ENCODE measurements at regions not wholly inside any gene's neighbourhood (a gene's known extent, or its start where the extent isn't known, plus 50 kb on each side); places are given as distances from the start of the nearest gene placed in this dataset.
"Not testable (repeated sequence)": the region's sequence is repeated elsewhere in the genome, so short reads cannot be mapped to it uniquely, and the experiment has no call there.

DNA sequence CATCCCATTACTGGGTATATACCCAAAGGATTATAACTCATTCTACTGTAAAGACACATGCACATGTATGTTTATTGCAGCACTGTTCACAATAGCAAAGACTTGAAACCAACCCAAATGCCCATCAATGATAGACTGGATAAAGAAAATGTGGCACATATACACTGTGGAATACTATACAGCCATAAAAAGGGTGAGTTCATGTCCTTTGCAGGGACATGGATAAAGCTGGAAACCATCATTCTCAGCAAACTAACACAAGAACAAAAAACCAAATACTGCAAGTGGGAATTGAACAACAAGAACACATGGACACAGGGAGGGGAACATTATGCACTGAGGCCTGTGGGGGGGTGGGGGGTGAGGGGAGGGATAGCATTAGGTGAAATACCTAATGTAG is 1155.9 kb downstream of the UQCRFS1 start:
- not testable (repeated sequence) for H3K9me3 ChIP-seq (ENCODE audit: control insufficient read depth, insufficient read depth, low read length)

DNA sequence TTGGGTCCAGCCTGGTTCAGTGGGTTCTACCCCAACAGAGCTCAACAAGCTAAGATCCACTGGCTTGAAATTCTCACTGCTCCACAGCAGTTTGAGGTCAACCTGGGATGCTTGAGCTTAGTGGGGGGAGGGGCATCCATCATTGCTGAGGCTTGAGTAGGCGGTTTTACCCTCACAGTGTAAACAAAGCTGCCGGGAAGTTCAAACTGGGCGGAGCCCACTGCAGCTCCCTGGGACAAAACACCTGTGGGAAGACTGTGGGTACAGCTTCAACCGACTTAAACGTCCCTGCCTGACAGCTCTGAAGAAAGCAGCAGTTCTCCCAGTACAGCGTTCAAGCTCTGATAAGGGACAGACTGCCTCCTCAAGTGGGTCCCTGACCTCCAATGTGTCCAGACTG is 1161.9 kb downstream of the UQCRFS1 start:
- Histone ChIP-seq H3K36me3 (ENCODE audit: control insufficient read depth, insufficient read depth, low read length) (no peaks in the 10 kb centered on the region), H3K27me3 (ENCODE audit: control insufficient read depth, insufficient read depth, low read length) (no peaks in the 10 kb centered on the region), H3K4me1 (ENCODE audit: control insufficient read depth, insufficient read depth, low read length) (no peaks in the 10 kb centered on the region), H3K9me3 (ENCODE audit: control insufficient read depth, insufficient read depth, low read length) (no peaks in the 10 kb centered on the region), H3K4me3 (ENCODE audit: low read length) (no peak overlapping the region), H3K27ac (ENCODE audit: low read length) (no peak overlapping the region)
- no peak for DNase-seq (ENCODE audit: low read depth, low spot score)
- no CpG with 5 or more reads among the region's 6 CpGs for WGBS (ENCODE audit: insufficient coverage, insufficient read length)

More for the DNA sequence above, 1155.9 kb downstream of the UQCRFS1 start:
- H3K36me3 ChIP-seq (ENCODE audit: control insufficient read depth, insufficient read depth, low read length); H3K27me3 ChIP-seq (ENCODE audit: control insufficient read depth, insufficient read depth, low read length); H3K4me3 ChIP-seq (ENCODE audit: low read length); H3K27ac ChIP-seq (ENCODE audit: low read length); H3K4me1 ChIP-seq (ENCODE audit: control insufficient read depth, insufficient read depth, low read length); DNase-seq (ENCODE audit: low read depth, low spot score): not testable (repeated sequence)

DNA sequence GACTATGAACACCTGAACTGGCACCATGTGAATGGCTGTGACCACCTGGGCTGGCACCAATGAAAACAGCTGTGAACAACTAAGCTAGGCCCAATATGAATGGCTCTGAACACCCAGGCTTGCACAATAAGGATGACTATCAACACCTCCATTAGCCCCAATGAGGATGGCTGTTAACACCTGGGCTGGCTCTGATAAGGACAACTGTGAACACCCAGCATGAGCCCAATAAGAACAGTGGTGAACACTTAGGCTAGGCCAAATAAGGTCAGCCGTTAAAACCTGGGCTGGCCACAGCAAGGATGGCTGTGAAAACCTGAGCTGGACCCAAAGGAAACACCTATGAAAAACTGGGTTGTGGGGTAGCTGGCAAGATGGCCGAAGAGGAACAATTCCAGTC is 1163.1 kb downstream of the UQCRFS1 start:
- no CpG with 5 or more reads among the region's 2 CpGs for WGBS (ENCODE audit: insufficient coverage, insufficient read length)
- H3K27ac ChIP-seq (ENCODE audit: low read length): no peak overlapping the region

DNA sequence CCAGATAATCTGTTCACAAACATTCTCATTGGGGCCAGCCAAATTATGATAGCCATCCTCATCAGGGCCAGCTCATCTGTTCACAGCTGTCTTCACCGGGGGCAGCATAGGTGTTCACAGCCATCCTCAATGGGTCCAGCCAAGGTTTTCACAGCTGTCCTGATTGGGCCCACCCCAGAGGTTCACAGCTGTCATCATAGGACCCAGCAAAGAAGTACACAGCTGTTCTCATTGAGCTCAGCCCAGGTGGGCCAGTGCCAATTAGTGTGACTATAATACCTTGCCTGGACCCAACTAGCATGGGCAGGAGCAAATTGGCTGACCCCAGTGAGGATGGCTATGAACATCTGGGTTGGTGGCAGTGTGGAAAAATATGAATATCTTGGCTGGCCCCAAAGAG is 1166.0 kb downstream of the UQCRFS1 start:
- H3K4me1 ChIP-seq (ENCODE audit: control insufficient read depth, insufficient read depth, low read length): no peaks in the 10 kb centered on the region
- no peak overlapping the region for H3K4me3 ChIP-seq (ENCODE audit: low read length)
- WGBS (ENCODE audit: insufficient coverage, insufficient read length): no CpG with 5 or more reads among the region's 1 CpG
- H3K27me3 ChIP-seq (ENCODE audit: control insufficient read depth, insufficient read depth, low read length): no peaks in the 10 kb centered on the region
- no peaks in the 10 kb centered on the region for H3K9me3 ChIP-seq (ENCODE audit: control insufficient read depth, insufficient read depth, low read length)
- H3K27ac ChIP-seq (ENCODE audit: low read length): no peak overlapping the region
- no peaks in the 10 kb centered on the region for H3K36me3 ChIP-seq (ENCODE audit: control insufficient read depth, insufficient read depth, low read length)
- no peak for DNase-seq (ENCODE audit: low read depth, low spot score)

More for the DNA sequence above, 1163.1 kb downstream of the UQCRFS1 start:
- DNase-seq (ENCODE audit: low read depth, low spot score): no peak
- no peaks in the 10 kb centered on the region for H3K36me3 ChIP-seq (ENCODE audit: control insufficient read depth, insufficient read depth, low read length)
- no peaks in the 10 kb centered on the region for H3K9me3 ChIP-seq (ENCODE audit: control insufficient read depth, insufficient read depth, low read length)
- no peak overlapping the region for H3K4me3 ChIP-seq (ENCODE audit: low read length)
- H3K4me1 ChIP-seq (ENCODE audit: control insufficient read depth, insufficient read depth, low read length): no peaks in the 10 kb centered on the region
- no peaks in the 10 kb centered on the region for H3K27me3 ChIP-seq (ENCODE audit: control insufficient read depth, insufficient read depth, low read length)

DNA sequence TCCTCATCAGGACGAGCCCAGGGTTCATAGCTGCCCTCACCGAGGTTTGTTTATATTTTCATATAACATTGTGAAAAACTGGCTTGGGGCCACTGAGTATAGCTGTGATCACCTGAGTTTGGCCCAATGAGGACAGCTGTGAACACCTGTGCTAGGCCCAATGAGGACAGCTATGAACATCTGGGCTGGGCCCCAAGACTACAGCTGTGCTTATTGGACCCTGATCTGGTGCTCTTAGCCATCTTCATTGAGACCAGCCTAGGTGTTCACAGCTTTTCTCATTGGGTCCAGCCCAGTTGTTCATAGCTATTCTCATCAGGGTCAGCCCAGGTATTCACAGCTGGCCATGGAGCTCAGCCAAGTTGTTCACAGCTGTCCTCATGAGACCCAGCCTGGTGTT is 1167.3 kb downstream of the UQCRFS1 start:
- Histone ChIP-seq H3K36me3 (ENCODE audit: control insufficient read depth, insufficient read depth, low read length) (no peaks in the 10 kb centered on the region), H3K27me3 (ENCODE audit: control insufficient read depth, insufficient read depth, low read length) (no peaks in the 10 kb centered on the region), H3K4me1 (ENCODE audit: control insufficient read depth, insufficient read depth, low read length) (no peaks in the 10 kb centered on the region), H3K4me3 (ENCODE audit: low read length) (no peak overlapping the region), H3K27ac (ENCODE audit: low read length) (no peak overlapping the region), H3K9me3 (ENCODE audit: control insufficient read depth, insufficient read depth, low read length) (no peaks in the 10 kb centered on the region)
- DNase-seq (ENCODE audit: low read depth, low spot score): no peak
- no CpG with 5 or more reads among the region's 2 CpGs for WGBS (ENCODE audit: insufficient coverage, insufficient read length)

DNA sequence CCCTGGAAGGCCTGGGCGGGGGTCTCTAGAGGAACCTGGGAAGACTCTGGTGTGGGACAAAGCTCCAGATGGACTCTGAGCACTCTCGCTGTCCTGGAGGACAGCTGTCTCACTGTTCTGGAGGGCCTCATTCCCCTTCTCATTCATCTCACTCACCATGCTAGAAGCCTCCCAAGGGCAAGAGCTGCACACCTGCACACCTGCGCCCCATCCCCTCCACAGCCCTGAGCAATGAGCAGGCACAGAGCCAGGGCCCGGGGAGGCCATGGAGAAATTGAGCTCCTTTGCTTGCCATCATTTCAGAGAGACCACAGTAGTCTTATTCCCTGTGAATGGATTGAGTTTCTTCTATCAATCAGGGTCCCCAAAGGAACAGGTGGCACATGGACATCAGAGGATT is 1168.5 kb downstream of the UQCRFS1 start:
- H3K36me3 ChIP-seq (ENCODE audit: control insufficient read depth, insufficient read depth, low read length): no peaks in the 10 kb centered on the region
- H3K27me3 ChIP-seq (ENCODE audit: control insufficient read depth, insufficient read depth, low read length): no peaks in the 10 kb centered on the region
- no peak overlapping the region for H3K27ac ChIP-seq (ENCODE audit: low read length)
- H3K4me1 ChIP-seq (ENCODE audit: control insufficient read depth, insufficient read depth, low read length): no peaks in the 10 kb centered on the region
- no peak overlapping the region for H3K4me3 ChIP-seq (ENCODE audit: low read length)
- no peak for DNase-seq (ENCODE audit: low read depth, low spot score)
- no CpG with 5 or more reads among the region's 4 CpGs for WGBS (ENCODE audit: insufficient coverage, insufficient read length)
- no peaks in the 10 kb centered on the region for H3K9me3 ChIP-seq (ENCODE audit: control insufficient read depth, insufficient read depth, low read length)

DNA sequence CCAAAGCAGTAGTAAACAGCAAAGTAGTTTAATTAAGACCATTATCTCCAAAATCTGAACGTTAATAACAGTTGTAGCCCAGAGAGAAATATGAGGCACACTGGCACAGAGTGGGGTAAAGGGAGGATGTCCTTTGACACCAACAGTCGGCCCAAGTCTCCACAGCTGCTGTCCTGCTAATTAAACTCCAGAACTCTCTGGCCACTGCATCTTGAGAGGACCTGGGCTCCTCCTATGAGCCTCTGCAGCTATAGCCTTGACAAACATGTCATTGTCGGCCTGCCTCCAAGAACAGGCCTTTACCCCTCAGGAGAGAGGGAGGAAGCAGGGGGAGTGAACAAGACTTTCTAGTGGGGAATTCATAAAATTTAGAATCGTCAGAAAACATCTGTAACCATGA is 1170.4 kb downstream of the UQCRFS1 start:
- Histone ChIP-seq H3K4me3 (ENCODE audit: low read length) (no peak overlapping the region), H3K4me1 (ENCODE audit: control insufficient read depth, insufficient read depth, low read length) (no peaks in the 10 kb centered on the region), H3K27me3 (ENCODE audit: control insufficient read depth, insufficient read depth, low read length) (no peaks in the 10 kb centered on the region), H3K9me3 (ENCODE audit: control insufficient read depth, insufficient read depth, low read length) (no peaks in the 10 kb centered on the region), H3K36me3 (ENCODE audit: control insufficient read depth, insufficient read depth, low read length) (no peaks in the 10 kb centered on the region), H3K27ac (ENCODE audit: low read length) (no peak overlapping the region)
- no CpG with 5 or more reads among the region's 4 CpGs for WGBS (ENCODE audit: insufficient coverage, insufficient read length)
- no peak for DNase-seq (ENCODE audit: low read depth, low spot score)

DNA sequence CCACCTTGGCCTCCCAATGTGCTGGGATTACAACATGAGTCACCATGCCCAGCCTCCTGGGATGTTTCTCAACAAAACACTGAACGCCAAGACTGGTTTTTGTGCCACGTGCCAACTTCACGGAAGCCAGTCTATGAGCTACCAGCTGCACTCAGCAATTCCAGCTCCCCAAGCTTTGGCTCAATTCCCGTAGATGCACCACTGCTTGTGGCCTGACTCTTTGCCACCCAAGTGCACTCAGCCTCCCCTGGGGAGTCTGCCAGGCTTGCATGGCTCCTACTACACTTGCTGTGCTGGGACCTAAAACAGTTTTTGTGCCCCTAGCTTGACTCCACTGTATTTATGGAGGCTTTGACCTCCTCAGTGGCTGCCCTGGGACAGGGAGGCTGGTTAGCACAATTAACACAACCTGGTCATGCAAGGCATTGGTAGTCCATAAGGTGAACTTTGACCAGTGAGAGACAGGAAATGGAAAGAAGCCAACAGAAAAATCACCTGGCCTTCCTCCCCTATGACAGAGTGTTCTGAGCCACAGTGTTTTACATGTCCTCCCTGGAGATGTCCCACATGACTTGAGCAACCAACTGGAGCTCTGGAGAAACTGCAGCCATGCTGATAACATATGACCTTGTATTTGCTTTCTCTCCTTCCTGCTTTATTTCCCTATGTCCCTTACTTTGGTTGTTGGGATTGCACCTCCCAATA is 1173.1 kb downstream of the UQCRFS1 start:
- Histone ChIP-seq H3K27ac (ENCODE audit: low read length) (no peak overlapping the region), H3K9me3 (ENCODE audit: control insufficient read depth, insufficient read depth, low read length) (no peaks in the 10 kb centered on the region), H3K4me3 (ENCODE audit: low read length) (no peak overlapping the region), H3K27me3 (ENCODE audit: control insufficient read depth, insufficient read depth, low read length) (no peaks in the 10 kb centered on the region), H3K36me3 (ENCODE audit: control insufficient read depth, insufficient read depth, low read length) (no peaks in the 10 kb centered on the region), H3K4me1 (ENCODE audit: control insufficient read depth, insufficient read depth, low read length) (no peaks in the 10 kb centered on the region)
- no CpG with 5 or more reads among the region's 4 CpGs for WGBS (ENCODE audit: insufficient coverage, insufficient read length)
- no peak for DNase-seq (ENCODE audit: low read depth, low spot score)

DNA sequence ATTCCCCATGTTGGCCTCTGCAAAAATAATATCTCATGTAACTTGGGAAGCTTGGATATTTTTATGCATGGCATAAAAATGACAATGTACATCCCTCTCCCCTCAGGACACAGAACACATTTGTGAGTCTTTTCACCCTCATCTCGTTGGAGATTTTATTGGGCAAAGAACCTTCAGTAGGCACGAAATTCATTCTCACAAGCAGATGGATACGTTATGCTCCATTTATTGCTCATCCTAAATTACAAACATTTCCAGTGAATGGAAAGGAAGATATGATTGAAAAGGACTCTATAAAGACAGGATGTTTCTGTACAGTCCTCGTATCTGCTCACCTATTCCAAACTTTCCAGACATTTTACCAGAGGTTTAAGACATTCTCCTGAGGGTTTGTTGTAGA is 1175.8 kb downstream of the UQCRFS1 start:
- no peak for DNase-seq (ENCODE audit: low read depth, low spot score)
- H3K27me3 ChIP-seq (ENCODE audit: control insufficient read depth, insufficient read depth, low read length): no peaks in the 10 kb centered on the region
- no peaks in the 10 kb centered on the region for H3K36me3 ChIP-seq (ENCODE audit: control insufficient read depth, insufficient read depth, low read length)
- H3K4me1 ChIP-seq (ENCODE audit: control insufficient read depth, insufficient read depth, low read length): no peaks in the 10 kb centered on the region
- no peak overlapping the region for H3K27ac ChIP-seq (ENCODE audit: low read length)
- H3K9me3 ChIP-seq (ENCODE audit: control insufficient read depth, insufficient read depth, low read length): no peaks in the 10 kb centered on the region
- no peak overlapping the region for H3K4me3 ChIP-seq (ENCODE audit: low read length)
- WGBS (ENCODE audit: insufficient coverage, insufficient read length): no CpG with 5 or more reads among the region's 4 CpGs

DNA sequence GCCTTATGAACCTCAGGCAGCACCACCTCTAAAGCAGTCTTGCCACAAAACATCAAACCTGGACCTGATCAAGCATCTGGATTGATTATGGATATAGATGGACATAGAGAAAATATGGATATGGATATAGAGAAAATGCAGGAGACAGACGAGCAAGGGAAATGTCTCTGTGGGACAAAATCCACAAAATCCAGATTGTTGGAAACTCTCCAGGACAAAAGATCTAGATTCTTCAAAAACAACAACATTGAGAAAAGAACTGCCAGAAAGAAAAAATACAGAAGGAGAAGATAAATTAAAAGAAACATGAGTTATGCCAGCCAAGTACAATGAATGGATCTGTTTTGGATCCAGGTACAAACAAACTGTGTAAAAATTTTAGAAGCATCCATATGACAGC is 1176.5 kb downstream of the UQCRFS1 start:
- H3K9me3 ChIP-seq (ENCODE audit: control insufficient read depth, insufficient read depth, low read length): no peaks in the 10 kb centered on the region
- no peak overlapping the region for H3K27ac ChIP-seq (ENCODE audit: low read length)
- H3K4me3 ChIP-seq (ENCODE audit: low read length): no peak overlapping the region
- no CpG with 5 or more reads among the region's 1 CpG for WGBS (ENCODE audit: insufficient coverage, insufficient read length)
- no peaks in the 10 kb centered on the region for H3K27me3 ChIP-seq (ENCODE audit: control insufficient read depth, insufficient read depth, low read length)
- DNase-seq (ENCODE audit: low read depth, low spot score): no peak
- no peaks in the 10 kb centered on the region for H3K36me3 ChIP-seq (ENCODE audit: control insufficient read depth, insufficient read depth, low read length)
- no peaks in the 10 kb centered on the region for H3K4me1 ChIP-seq (ENCODE audit: control insufficient read depth, insufficient read depth, low read length)

DNA sequence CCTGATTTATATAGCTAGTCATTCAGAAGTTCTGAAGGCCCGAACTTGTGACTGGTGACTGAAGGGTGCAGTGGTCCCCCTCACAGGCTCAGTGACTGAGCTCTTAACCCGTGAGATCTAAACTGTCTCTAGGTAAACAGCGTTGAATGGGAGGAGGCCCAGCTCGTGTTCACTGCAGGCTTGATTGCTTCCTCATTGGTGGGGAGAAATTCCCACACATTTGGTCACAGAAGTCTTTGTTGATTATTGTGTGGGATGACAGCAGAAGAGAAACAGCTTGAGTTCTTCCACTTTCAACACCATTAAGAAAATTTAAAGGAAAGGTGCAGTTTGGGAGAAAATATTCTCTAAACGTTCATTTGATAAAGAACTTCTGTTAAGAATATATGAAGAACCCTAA is 1178.0 kb downstream of the UQCRFS1 start:
- no peak for DNase-seq (ENCODE audit: low read depth, low spot score)
- WGBS (ENCODE audit: insufficient coverage, insufficient read length): no CpG with 5 or more reads among the region's 5 CpGs
- Histone ChIP-seq H3K9me3 (ENCODE audit: control insufficient read depth, insufficient read depth, low read length) (no peaks in the 10 kb centered on the region), H3K27ac (ENCODE audit: low read length) (no peak overlapping the region), H3K4me3 (ENCODE audit: low read length) (no peak overlapping the region), H3K4me1 (ENCODE audit: control insufficient read depth, insufficient read depth, low read length) (no peaks in the 10 kb centered on the region), H3K27me3 (ENCODE audit: control insufficient read depth, insufficient read depth, low read length) (no peaks in the 10 kb centered on the region), H3K36me3 (ENCODE audit: control insufficient read depth, insufficient read depth, low read length) (no peaks in the 10 kb centered on the region)

Measured in iPS DF 6.9 (cell line).